Tibial nerve (tissue), 4 donors: ENCODE measurements at regions not wholly inside any gene's neighbourhood (a gene's known extent, or its start where the extent isn't known, plus 50 kb on each side); places are given as distances from the start of the nearest gene placed in this dataset.

Experiments
- DNase-seq, 2 donors: peaks; one replicate each; pipeline ENCODE4 v3.0.0-alpha.2; 2019; ENCODE audit warnings: low spot score in 2 of 2
- H3K27ac ChIP-seq, 4 donors: fragments of 200-600 bp; sonication (generic) in 3 of 4; one replicate each; pipeline ENCODE4 v1.5.1; 2017 to 2019; ENCODE audit warnings: mild to moderate bottlenecking in 1 of 4
- H3K27me3 ChIP-seq, 2 donors: fragments of 200-600 bp; sonication (generic) in 1 of 2; one replicate each; pipeline versions ENCODE4 v1.5.1 to v1.6.0; 2017 to 2019
- H3K36me3 ChIP-seq, 3 donors: fragments of 200-600 bp; sonication (generic); one replicate each; pipeline ENCODE4 v1.5.1; 2018 to 2019
- H3K4me1 ChIP-seq, 4 donors: fragments of 200-600 bp; sonication (generic) in 3 of 4; one replicate each; pipeline ENCODE4 v1.5.1; 2017 to 2019
- H3K4me3 ChIP-seq, 4 donors: fragments of 200-600 bp; sonication (generic) in 3 of 4; one replicate each; pipeline ENCODE4 v1.5.1; 2017 to 2019; ENCODE audit warnings: mild to moderate bottlenecking in 1 of 4, moderate library complexity in 1 of 4
- H3K9me3 ChIP-seq, 4 donors: fragments of 200-600 bp; sonication (generic) in 3 of 4; one replicate each; pipeline ENCODE4 v1.5.1; 2017 to 2019
- CTCF ChIP-seq, 5 experiments: fragments of 200-600 bp in 3 of 5; fragments of 450-650 bp in 2 of 5; sonication (generic) in 3 of 5; IDR thresholded peaks; one replicate each; pipeline ENCODE4 v1.5.1; 2016 to 2019; ENCODE audit warnings: antibody characterized with exemption in 5 of 5, mild to moderate bottlenecking in 3 of 5, moderate library complexity in 2 of 5
- EP300 ChIP-seq, 2 donors: sonication (generic); formaldehyde crosslinking; IDR thresholded peaks; one replicate each; pipeline ENCODE4 v1.6.1; 2017; ENCODE audit warnings: antibody characterized with exemption in 2 of 2, mild to moderate bottlenecking in 1 of 2
- POLR2A ChIP-seq, 2 donors: fragments of 450-650 bp; IDR thresholded peaks; one replicate each; pipeline ENCODE4 v1.6.1; 2017; ENCODE audit warnings: antibody characterized with exemption in 2 of 2, mild to moderate bottlenecking in 2 of 2, moderate library complexity in 2 of 2
- WGBS, 2 donors: methylation state at CpG; one replicate each; pipeline ENCODE4 v1.1.5; 2018; 5-methylcytosine and 5-hydroxymethylcytosine counted together

GRCh38 chr11:134613646-134614045 is 201.6 kb upstream of the B3GAT1 start:
- DNase-seq = no peak
- Histone ChIP-seq H3K36me3 (no peaks in the 10 kb centered on the region), H3K4me1 (no peaks in the 10 kb centered on the region), H3K4me3 (no peak overlapping the region), H3K27ac (no peak overlapping the region), H3K27me3 (no peaks in the 10 kb centered on the region), H3K9me3 (peaks cover 0 to 4% (median 0%) of the 10 kb centered on the region in 4 donors)
- TF ChIP-seq CTCF (IDR thresholded peaks at IDR 0.05) = no peak
- no peak for TF ChIP-seq POLR2A (IDR thresholded peaks at IDR 0.05)
- TF ChIP-seq EP300 (IDR thresholded peaks at IDR 0.05) = no peak
- WGBS, 2 donors = 92 to 95% methylated on average over 9 of the region's 9 CpGs

- no peak for DNase-seq
- Histone ChIP-seq H3K27me3 (no peaks in the 10 kb centered on the region), H3K36me3 (no peaks in the 10 kb centered on the region), H3K27ac (no peak overlapping the region), H3K9me3 (peaks cover 0 to under 1% (median 0%) of the 10 kb centered on the region in 4 donors), H3K4me3 (no peak overlapping the region), H3K4me1 (no peaks in the 10 kb centered on the region)
- WGBS, 2 donors = 73 to 76% methylated on average over 12 of the region's 12 CpGs
- TF ChIP-seq POLR2A (IDR thresholded peaks at IDR 0.05) (no peak), CTCF (IDR thresholded peaks at IDR 0.05) (no peak), EP300 (IDR thresholded peaks at IDR 0.05) (no peak)
Observed at GRCh38 chr11:134612140-134613030, 200.3 kb upstream of the B3GAT1 start.

GRCh38 chr11:134611537-134611936 is 199.5 kb upstream of the B3GAT1 start:
- Histone ChIP-seq H3K27me3 (no peaks in the 10 kb centered on the region), H3K27ac (no peak overlapping the region), H3K36me3 (no peaks in the 10 kb centered on the region), H3K9me3 (no peaks in the 10 kb centered on the region), H3K4me1 (no peaks in the 10 kb centered on the region), H3K4me3 (no peak overlapping the region)
- 76 to 85% methylated on average over 8 of the region's 8 CpGs for WGBS, 2 donors
- DNase-seq = no peak
- no peak for TF ChIP-seq EP300 (IDR thresholded peaks at IDR 0.05)
- no peak for TF ChIP-seq CTCF (IDR thresholded peaks at IDR 0.05)
- no peak for TF ChIP-seq POLR2A (IDR thresholded peaks at IDR 0.05)

GRCh38 chr11:134610116-134610910 is 198.3 kb upstream of the B3GAT1 start:
- Histone ChIP-seq H3K4me3 (no peak overlapping the region), H3K4me1 (no peaks in the 10 kb centered on the region), H3K27ac (no peak overlapping the region), H3K27me3 (no peaks in the 10 kb centered on the region), H3K9me3 (no peaks in the 10 kb centered on the region), H3K36me3 (no peaks in the 10 kb centered on the region)
- TF ChIP-seq CTCF (IDR thresholded peaks at IDR 0.05) (no peak), EP300 (IDR thresholded peaks at IDR 0.05) (no peak), POLR2A (IDR thresholded peaks at IDR 0.05) (no peak)
- no peak for DNase-seq
- WGBS, 2 donors = 72 to 83% methylated on average over 13 to 23 of the region's 23 CpGs
